HEK293 (cell line): ENCODE measurements at regions not wholly inside any gene's neighbourhood (a gene's known extent, or its start where the extent isn't known, plus 50 kb on each side); places are given as distances from the start of the nearest gene placed in this dataset.

Experiments
- CTCF ChIA-PET: fragments of 350-600 bp; formaldehyde crosslinking; extraction: SDS; loops from one replicate; lab custom pipeline; 2021; ENCODE audit warnings: antibody characterized with exemption; lab: Yijun Ruan, JAX
- POLR2A ChIA-PET: fragments of 300-600 bp; formaldehyde crosslinking; extraction: SDS; loops from one replicate; lab custom pipeline; 2020; ENCODE audit warnings: antibody characterized with exemption, inconsistent platforms; lab: Yijun Ruan, JAX
- H3K27ac ChIP-seq: fragments of 200-500 bp; sonication (Bioruptor generic); 2 replicates; pipeline ENCODE4 v1.5.1; 2014; ENCODE audit warnings: low read depth, low read length, control low read depth, inconsistent platforms; ENCODE audit errors: extremely low read depth
- H3K36me3 ChIP-seq, 2 experiments: fragments of 200-500 bp in 1 of 2; sonication (Bioruptor generic) in 1 of 2; 1 replicate in 1 of 2; 2 replicates in 1 of 2; pipeline ENCODE4 v1.5.1; 2014 to 2017; ENCODE audit warnings: inconsistent platforms in 2 of 2, low read length in 2 of 2; ENCODE audit not compliant: control insufficient read depth in 2 of 2, insufficient read depth in 1 of 2
- H3K4me1 ChIP-seq: fragments of 200-500 bp; sonication (Bioruptor generic); 2 replicates; pipeline ENCODE4 v1.5.1; 2014; ENCODE audit warnings: mild to moderate bottlenecking, low read length, inconsistent platforms; ENCODE audit not compliant: control insufficient read depth, insufficient read depth
- H3K4me3 ChIP-seq: 2 replicates; pipeline ENCODE4 v1.5.1; 2011; ENCODE audit warnings: low read depth, mild to moderate bottlenecking, control low read depth, low read length, moderate library complexity
- H3K9me3 ChIP-seq: fragments of 200-500 bp; sonication (Bioruptor generic); 2 replicates; pipeline ENCODE4 v1.5.1; 2014; ENCODE audit warnings: low read depth, low read length, inconsistent platforms; ENCODE audit not compliant: control insufficient read depth, insufficient read depth
- EGR2 ChIP-seq: fragments of 450-650 bp; formaldehyde crosslinking; IDR thresholded peaks from 2 replicates; pipeline ENCODE4 v1.5.1; 2016; ENCODE audit warnings: low read depth, missing biosample characterization, missing genetic modification characterization
- GLI2 ChIP-seq: fragments of 450-650 bp; formaldehyde crosslinking; IDR thresholded peaks from 2 replicates; pipeline ENCODE4; 2017; ENCODE audit warnings: missing biosample characterization, missing genetic modification characterization, low read depth, borderline replicate concordance
- IKZF3 ChIP-seq: fragments of 450-650 bp; IDR thresholded peaks from 2 replicates; pipeline ENCODE4 v1.5.0; 2018; ENCODE audit warnings: missing biosample characterization, mild to moderate bottlenecking, missing genetic modification characterization, moderate library complexity
- SETDB1 ChIP-seq: IDR thresholded peaks from one replicate; pipeline ENCODE4 v1.6.1; 2017; ENCODE audit warnings: mild to moderate bottlenecking, low read length, moderate library complexity, mixed read lengths; ENCODE audit not compliant: insufficient read length
- SP7 ChIP-seq: fragments of 450-650 bp; formaldehyde crosslinking; IDR thresholded peaks from 2 replicates; pipeline ENCODE4 v1.5.1; 2016; ENCODE audit warnings: missing biosample characterization, missing genetic modification characterization
- YY2 ChIP-seq: fragments of 450-650 bp; formaldehyde crosslinking; IDR thresholded peaks from 2 replicates; pipeline ENCODE4 v1.5.1; 2016; ENCODE audit warnings: missing biosample characterization, missing genetic modification characterization
- ZNF157 ChIP-seq: fragments of 450-650 bp; formaldehyde crosslinking; IDR thresholded peaks from 2 replicates; pipeline ENCODE4 v1.5.1; 2016; ENCODE audit warnings: missing biosample characterization, missing genetic modification characterization
- ZNF585B ChIP-seq: fragments of 450-650 bp; formaldehyde crosslinking; IDR thresholded peaks from 2 replicates; pipeline ENCODE4 v1.5.1; 2016; ENCODE audit warnings: missing biosample characterization, missing genetic modification characterization
- ZNF701 ChIP-seq: fragments of 450-650 bp; formaldehyde crosslinking; IDR thresholded peaks from 2 replicates; pipeline ENCODE4 v1.5.1; 2016; ENCODE audit warnings: missing biosample characterization, missing genetic modification characterization
- TF ChIP-seq, protein P1 (sequence below): fragments of 450-650 bp; formaldehyde crosslinking; IDR thresholded peaks from 2 replicates; pipeline ENCODE4 v1.5.1; 2016; ENCODE audit warnings: missing biosample characterization, missing genetic modification characterization
- TF ChIP-seq, protein P2 (sequence below): fragments of 450-650 bp; formaldehyde crosslinking; IDR thresholded peaks from 2 replicates; pipeline ENCODE4 v1.5.1; 2016; ENCODE audit warnings: missing biosample characterization, missing genetic modification characterization
- TF ChIP-seq, protein P3 (sequence below): fragments of 450-650 bp; formaldehyde crosslinking; IDR thresholded peaks from 2 replicates; pipeline ENCODE4 v1.5.1; 2016; ENCODE audit warnings: missing biosample characterization, missing genetic modification characterization
- TF ChIP-seq, protein P4 (sequence below): fragments of 450-650 bp; IDR thresholded peaks from 2 replicates; pipeline ENCODE4 v1.5.1; 2018; ENCODE audit warnings: missing biosample characterization, mild to moderate bottlenecking, missing genetic modification characterization
- TF ChIP-seq, protein P5 (sequence below): fragments of 450-650 bp; formaldehyde crosslinking; IDR thresholded peaks from 2 replicates; pipeline ENCODE4 v1.5.1; 2016; ENCODE audit warnings: missing biosample characterization, missing genetic modification characterization, low read depth
- TF ChIP-seq, protein P6 (sequence below): fragments of 450-650 bp; formaldehyde crosslinking; IDR thresholded peaks from 2 replicates; pipeline ENCODE4 v1.5.1; 2016; ENCODE audit warnings: missing biosample characterization, missing genetic modification characterization
- TF ChIP-seq, protein P7 (sequence below): fragments of 450-650 bp; formaldehyde crosslinking; IDR thresholded peaks from 2 replicates; pipeline ENCODE4 v1.5.1; 2016; ENCODE audit warnings: missing biosample characterization, missing genetic modification characterization

DNA sequence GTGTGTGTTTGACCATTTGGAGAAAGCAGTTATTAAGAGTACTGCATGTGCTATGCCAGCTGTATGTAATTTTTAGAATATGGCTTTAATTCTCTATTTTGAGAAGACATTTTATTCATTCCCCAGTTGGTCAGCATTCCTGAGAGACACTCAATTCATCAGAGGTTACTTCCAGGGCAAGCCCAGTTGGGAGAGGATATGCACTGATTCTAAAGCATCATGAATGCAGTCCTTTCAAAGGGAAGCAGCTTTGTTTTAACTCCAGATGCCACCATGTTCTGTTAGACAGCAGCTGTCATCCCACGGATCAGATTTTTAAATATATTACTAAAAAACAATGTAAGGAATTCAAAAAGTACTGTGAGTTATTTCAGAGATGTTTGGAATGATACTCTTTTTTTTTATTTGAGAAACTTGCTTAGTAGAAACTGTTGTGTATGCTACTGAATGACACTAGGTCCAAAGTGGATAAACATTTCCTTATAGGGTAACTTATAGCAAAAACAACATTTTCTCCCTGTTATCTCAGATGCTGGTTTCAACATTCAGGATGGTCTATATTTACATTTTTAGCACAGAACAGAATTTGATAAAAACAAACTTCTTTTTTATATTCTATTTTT is 149.5 kb upstream of the B3GALT2 start:
- no peaks in the 10 kb centered on the region for H3K4me1 ChIP-seq
- CTCF ChIA-PET = no interaction called here
- no peaks in the 10 kb centered on the region for H3K9me3 ChIP-seq
- H3K36me3 ChIP-seq = no peaks in the 10 kb centered on the region
- H3K4me3 ChIP-seq = no peak overlapping the region
- no peak overlapping the region for H3K27ac ChIP-seq
- POLR2A ChIA-PET = no interaction called here
- TF ChIP-seq, protein P1, sequence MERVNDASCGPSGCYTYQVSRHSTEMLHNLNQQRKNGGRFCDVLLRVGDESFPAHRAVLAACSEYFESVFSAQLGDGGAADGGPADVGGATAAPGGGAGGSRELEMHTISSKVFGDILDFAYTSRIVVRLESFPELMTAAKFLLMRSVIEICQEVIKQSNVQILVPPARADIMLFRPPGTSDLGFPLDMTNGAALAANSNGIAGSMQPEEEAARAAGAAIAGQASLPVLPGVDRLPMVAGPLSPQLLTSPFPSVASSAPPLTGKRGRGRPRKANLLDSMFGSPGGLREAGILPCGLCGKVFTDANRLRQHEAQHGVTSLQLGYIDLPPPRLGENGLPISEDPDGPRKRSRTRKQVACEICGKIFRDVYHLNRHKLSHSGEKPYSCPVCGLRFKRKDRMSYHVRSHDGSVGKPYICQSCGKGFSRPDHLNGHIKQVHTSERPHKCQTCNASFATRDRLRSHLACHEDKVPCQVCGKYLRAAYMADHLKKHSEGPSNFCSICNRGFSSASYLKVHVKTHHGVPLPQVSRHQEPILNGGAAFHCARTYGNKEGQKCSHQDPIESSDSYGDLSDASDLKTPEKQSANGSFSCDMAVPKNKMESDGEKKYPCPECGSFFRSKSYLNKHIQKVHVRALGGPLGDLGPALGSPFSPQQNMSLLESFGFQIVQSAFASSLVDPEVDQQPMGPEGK (tag by site-specific recombination) = no peak
- no peak for TF ChIP-seq ZNF157 (tag by site-specific recombination)
- TF ChIP-seq ZNF585B = no peak
- no peak for TF ChIP-seq SP7 (tag by site-specific recombination)
- TF ChIP-seq, protein P2, sequence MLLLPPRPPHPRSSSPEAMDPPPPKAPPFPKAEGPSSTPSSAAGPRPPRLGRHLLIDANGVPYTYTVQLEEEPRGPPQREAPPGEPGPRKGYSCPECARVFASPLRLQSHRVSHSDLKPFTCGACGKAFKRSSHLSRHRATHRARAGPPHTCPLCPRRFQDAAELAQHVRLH (tag by site-specific recombination) = no peak
- TF ChIP-seq, protein P3, sequence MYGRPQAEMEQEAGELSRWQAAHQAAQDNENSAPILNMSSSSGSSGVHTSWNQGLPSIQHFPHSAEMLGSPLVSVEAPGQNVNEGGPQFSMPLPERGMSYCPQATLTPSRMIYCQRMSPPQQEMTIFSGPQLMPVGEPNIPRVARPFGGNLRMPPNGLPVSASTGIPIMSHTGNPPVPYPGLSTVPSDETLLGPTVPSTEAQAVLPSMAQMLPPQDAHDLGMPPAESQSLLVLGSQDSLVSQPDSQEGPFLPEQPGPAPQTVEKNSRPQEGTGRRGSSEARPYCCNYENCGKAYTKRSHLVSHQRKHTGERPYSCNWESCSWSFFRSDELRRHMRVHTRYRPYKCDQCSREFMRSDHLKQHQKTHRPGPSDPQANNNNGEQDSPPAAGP (tag by site-specific recombination) = no peak
- TF ChIP-seq, protein P4, sequence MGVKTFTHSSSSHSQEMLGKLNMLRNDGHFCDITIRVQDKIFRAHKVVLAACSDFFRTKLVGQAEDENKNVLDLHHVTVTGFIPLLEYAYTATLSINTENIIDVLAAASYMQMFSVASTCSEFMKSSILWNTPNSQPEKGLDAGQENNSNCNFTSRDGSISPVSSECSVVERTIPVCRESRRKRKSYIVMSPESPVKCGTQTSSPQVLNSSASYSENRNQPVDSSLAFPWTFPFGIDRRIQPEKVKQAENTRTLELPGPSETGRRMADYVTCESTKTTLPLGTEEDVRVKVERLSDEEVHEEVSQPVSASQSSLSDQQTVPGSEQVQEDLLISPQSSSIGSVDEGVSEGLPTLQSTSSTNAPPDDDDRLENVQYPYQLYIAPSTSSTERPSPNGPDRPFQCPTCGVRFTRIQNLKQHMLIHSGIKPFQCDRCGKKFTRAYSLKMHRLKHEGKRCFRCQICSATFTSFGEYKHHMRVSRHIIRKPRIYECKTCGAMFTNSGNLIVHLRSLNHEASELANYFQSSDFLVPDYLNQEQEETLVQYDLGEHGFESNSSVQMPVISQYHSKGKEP (tag by site-specific recombination) = no peak
- TF ChIP-seq YY2 (tag by site-specific recombination) = no peak
- no peak for TF ChIP-seq IKZF3 (tag by site-specific recombination)
- TF ChIP-seq, protein P5, sequence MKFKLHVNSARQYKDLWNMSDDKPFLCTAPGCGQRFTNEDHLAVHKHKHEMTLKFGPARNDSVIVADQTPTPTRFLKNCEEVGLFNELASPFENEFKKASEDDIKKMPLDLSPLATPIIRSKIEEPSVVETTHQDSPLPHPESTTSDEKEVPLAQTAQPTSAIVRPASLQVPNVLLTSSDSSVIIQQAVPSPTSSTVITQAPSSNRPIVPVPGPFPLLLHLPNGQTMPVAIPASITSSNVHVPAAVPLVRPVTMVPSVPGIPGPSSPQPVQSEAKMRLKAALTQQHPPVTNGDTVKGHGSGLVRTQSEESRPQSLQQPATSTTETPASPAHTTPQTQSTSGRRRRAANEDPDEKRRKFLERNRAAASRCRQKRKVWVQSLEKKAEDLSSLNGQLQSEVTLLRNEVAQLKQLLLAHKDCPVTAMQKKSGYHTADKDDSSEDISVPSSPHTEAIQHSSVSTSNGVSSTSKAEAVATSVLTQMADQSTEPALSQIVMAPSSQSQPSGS = no peak
- no peak for TF ChIP-seq GLI2

DNA sequence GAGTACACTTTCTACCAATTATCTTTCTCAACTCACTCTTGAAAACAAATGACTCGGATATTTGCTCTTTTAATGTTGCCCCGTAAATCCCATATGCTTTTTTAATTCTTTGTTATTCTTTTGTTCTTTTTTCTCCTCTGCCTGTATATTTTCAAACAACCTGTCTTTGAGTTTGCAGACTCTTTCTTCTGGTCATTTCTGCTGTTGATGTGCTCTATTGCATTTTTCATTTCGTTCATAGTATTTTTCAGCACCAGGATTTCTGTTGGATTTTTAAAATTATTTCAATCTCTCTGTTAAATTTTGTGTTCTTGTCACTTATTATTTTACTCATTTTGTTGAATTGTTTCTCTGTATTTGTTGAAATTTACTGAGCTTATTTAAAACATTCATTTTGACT is 146.8 kb upstream of the B3GALT2 start:
- no peak overlapping the region for H3K27ac ChIP-seq
- ChIA-PET CTCF (interaction anchor here (0.7 to 1.0 kb wide), 2 partner anchors 21 to 143 kb away, joined by 3 read pairs; no protein-coding TSS in a partner anchor), POLR2A (no interaction called here)
- H3K4me1 ChIP-seq = no peaks in the 10 kb centered on the region
- TF ChIP-seq, protein P6, sequence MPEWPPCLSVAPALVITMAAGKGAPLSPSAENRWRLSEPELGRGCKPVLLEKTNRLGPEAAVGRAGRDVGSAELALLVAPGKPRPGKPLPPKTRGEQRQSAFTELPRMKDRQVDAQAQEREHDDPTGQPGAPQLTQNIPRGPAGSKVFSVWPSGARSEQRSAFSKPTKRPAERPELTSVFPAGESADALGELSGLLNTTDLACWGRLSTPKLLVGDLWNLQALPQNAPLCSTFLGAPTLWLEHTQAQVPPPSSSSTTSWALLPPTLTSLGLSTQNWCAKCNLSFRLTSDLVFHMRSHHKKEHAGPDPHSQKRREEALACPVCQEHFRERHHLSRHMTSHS (tag by site-specific recombination) = no peak
- TF ChIP-seq ZNF701 = no peak
- no peak for TF ChIP-seq EGR2
- TF ChIP-seq SETDB1 = peak; percentile 68
- TF ChIP-seq, protein P7, sequence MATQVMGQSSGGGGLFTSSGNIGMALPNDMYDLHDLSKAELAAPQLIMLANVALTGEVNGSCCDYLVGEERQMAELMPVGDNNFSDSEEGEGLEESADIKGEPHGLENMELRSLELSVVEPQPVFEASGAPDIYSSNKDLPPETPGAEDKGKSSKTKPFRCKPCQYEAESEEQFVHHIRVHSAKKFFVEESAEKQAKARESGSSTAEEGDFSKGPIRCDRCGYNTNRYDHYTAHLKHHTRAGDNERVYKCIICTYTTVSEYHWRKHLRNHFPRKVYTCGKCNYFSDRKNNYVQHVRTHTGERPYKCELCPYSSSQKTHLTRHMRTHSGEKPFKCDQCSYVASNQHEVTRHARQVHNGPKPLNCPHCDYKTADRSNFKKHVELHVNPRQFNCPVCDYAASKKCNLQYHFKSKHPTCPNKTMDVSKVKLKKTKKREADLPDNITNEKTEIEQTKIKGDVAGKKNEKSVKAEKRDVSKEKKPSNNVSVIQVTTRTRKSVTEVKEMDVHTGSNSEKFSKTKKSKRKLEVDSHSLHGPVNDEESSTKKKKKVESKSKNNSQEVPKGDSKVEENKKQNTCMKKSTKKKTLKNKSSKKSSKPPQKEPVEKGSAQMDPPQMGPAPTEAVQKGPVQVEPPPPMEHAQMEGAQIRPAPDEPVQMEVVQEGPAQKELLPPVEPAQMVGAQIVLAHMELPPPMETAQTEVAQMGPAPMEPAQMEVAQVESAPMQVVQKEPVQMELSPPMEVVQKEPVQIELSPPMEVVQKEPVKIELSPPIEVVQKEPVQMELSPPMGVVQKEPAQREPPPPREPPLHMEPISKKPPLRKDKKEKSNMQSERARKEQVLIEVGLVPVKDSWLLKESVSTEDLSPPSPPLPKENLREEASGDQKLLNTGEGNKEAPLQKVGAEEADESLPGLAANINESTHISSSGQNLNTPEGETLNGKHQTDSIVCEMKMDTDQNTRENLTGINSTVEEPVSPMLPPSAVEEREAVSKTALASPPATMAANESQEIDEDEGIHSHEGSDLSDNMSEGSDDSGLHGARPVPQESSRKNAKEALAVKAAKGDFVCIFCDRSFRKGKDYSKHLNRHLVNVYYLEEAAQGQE (tag by site-specific recombination) = no peak
- no peaks in the 10 kb centered on the region for H3K36me3 ChIP-seq
- H3K9me3 ChIP-seq = no peaks in the 10 kb centered on the region
- no peak overlapping the region for H3K4me3 ChIP-seq
